ENCODE measurements at regions not wholly inside any gene's neighbourhood (a gene's known extent, or its start where the extent isn't known, plus 50 kb on each side); places are given as distances from the start of the nearest gene placed in this dataset.

DNA sequence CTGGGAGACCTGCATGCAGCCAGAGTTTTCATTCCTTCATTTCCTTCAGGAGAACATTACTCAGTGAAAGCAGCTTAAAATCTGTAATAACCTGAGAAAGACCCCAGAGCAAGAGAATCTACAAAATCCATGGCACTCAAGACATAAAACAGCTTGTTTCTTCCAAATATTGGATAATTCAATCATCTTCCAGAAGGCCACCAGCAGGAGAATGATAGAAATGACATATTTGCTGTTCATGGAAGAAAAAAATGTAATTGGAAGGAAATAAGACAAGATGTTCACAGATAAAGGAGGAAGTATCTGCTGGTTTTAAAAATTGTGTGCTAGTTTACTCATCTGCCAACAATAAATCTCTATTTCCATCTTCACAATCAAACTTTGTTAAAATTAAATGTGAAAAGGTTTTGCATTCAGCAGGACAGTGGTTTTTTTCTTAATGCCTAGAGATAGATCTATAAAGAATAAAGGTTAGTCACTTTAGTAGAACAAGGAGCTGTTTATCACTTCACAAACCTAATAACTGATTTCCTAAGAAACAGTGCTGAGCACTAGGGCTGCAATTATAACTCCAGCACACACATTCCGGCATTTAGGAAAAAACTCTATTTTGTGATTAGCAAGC is 530.8 kb downstream of the NSUN3 start:
- TF ChIP-seq, protein P1, sequence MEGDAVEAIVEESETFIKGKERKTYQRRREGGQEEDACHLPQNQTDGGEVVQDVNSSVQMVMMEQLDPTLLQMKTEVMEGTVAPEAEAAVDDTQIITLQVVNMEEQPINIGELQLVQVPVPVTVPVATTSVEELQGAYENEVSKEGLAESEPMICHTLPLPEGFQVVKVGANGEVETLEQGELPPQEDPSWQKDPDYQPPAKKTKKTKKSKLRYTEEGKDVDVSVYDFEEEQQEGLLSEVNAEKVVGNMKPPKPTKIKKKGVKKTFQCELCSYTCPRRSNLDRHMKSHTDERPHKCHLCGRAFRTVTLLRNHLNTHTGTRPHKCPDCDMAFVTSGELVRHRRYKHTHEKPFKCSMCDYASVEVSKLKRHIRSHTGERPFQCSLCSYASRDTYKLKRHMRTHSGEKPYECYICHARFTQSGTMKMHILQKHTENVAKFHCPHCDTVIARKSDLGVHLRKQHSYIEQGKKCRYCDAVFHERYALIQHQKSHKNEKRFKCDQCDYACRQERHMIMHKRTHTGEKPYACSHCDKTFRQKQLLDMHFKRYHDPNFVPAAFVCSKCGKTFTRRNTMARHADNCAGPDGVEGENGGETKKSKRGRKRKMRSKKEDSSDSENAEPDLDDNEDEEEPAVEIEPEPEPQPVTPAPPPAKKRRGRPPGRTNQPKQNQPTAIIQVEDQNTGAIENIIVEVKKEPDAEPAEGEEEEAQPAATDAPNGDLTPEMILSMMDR (IDR thresholded peaks at IDR 0.05) = no peak
- TF ChIP-seq EZH2phosphoT487 (IDR thresholded peaks at IDR 0.05) (no peak), EZH2 (IDR thresholded peaks at IDR 0.05) (no peak)

All from neural progenitor cell (in vitro differentiated cells).